ENCODE measurements at regions not wholly inside any gene's neighbourhood (a gene's known extent, or its start where the extent isn't known, plus 50 kb on each side); places are given as distances from the start of the nearest gene placed in this dataset.

DNA sequence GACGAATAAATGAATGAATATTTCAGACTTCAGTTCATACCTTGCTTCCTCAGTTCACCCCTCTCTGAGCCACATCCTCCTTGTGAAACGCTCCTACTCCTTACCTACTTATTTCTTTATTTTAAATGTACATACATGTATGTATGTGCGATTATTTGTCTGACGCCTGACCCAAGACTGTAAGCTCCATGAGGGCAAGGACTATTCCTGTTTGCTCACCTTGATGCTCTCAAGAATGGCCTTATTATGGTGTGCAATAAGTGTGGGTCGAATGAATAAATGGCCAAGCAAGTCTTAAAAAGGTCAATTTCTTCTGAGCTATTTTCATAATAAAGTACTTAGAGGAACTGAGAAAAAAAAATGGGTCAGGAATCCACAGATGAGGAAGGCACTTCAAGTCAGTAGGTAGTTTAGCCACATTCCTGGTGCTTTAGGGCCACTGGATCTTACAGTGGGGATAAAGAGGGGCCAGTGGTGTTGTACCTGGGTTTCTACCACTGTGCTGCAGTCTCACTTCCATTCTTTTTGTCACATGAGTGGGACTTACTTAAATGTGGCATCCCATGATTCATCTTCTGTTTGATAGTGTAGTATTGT, 74.7 kb downstream of the SDC1 start:
- TF ChIP-seq, protein P1, sequence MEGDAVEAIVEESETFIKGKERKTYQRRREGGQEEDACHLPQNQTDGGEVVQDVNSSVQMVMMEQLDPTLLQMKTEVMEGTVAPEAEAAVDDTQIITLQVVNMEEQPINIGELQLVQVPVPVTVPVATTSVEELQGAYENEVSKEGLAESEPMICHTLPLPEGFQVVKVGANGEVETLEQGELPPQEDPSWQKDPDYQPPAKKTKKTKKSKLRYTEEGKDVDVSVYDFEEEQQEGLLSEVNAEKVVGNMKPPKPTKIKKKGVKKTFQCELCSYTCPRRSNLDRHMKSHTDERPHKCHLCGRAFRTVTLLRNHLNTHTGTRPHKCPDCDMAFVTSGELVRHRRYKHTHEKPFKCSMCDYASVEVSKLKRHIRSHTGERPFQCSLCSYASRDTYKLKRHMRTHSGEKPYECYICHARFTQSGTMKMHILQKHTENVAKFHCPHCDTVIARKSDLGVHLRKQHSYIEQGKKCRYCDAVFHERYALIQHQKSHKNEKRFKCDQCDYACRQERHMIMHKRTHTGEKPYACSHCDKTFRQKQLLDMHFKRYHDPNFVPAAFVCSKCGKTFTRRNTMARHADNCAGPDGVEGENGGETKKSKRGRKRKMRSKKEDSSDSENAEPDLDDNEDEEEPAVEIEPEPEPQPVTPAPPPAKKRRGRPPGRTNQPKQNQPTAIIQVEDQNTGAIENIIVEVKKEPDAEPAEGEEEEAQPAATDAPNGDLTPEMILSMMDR (IDR thresholded peaks at IDR 0.05), result no peak
- no peaks in the 10 kb centered on the region for H3K36me3 ChIP-seq
- H3K4me3 ChIP-seq, result no peak overlapping the region
- H3K27me3 ChIP-seq, result no peaks in the 10 kb centered on the region
- no peaks in the 10 kb centered on the region for H3K9me3 ChIP-seq
- DNase-seq, result no peak
- H3K9ac ChIP-seq (ENCODE audit: low read depth in 2 of 2, low read length in 2 of 2), result no peak overlapping the region
- no peak overlapping the region for H3K27ac ChIP-seq
- no peaks in the 10 kb centered on the region for H3K4me1 ChIP-seq
- intact Hi-C loops (cut with DNase I), result no loop called here

DNA sequence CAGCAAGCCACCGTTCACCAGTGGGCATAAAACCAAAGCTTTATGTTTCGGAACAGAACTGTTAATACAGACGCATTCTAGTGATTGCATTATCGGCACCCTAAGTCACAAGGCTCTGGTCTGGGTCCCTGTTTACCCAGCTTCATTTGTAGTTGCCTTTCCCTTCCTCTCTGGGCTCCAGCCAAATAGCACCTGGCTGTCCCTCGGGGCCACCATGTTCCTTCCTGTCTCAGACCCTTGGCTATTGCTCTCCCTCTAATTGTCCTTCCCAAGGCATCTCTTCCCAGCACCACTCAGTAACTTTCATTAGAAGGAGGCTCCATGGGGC, 75.3 kb downstream of the SDC1 start:
- Histone ChIP-seq H3K27ac (no peak overlapping the region), H3K27me3 (no peaks in the 10 kb centered on the region)

DNA sequence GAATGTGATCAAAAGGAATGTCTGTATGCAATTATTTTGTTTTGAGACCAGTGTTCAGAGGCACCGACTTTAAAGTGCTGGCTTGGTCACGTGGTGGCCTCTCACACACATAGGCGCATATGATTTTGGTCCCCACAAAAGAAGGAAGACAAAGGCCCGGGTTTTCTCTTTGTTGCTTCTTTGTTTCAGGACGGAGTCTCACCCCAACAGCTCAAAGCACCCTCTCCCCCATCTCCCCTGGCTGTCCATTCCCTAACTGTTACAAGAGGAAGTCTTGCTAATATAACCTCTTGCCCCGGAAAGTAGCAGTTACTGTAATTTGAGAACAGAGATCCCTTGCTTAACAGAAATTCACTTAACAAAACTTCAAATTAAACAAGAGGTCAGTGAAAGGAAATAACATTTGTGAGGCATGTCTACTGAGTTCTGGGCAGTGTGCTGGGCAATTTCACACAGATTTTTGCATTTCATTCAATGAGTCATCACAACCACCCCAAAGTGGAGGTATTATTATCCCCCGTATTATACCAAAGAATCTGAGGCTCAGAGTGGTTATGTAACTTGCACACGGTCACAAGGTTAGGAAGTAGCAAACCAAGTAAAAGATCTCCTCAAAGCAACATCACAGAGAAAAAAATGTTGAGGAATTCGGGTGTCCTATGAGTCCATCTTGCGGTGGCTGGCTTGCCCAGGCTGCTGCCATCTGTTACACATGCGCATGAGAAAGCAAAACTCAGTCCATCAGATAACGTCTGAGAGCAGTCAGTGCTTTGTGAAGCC, 75.8 kb downstream of the SDC1 start:
- TF ChIP-seq, protein P1 (IDR thresholded peaks at IDR 0.05), result no peak
- no peaks in the 10 kb centered on the region for H3K27me3 ChIP-seq
- no peak overlapping the region for H3K27ac ChIP-seq
- H3K4me3 ChIP-seq, result no peak overlapping the region
- H3K9ac ChIP-seq (ENCODE audit: low read depth in 2 of 2, low read length in 2 of 2), result no peak overlapping the region
- H3K36me3 ChIP-seq, result no peaks in the 10 kb centered on the region
- DNase-seq, result no peak
- no peaks in the 10 kb centered on the region for H3K9me3 ChIP-seq
- intact Hi-C loops (cut with DNase I), result no loop called here
- H3K4me1 ChIP-seq, result no peaks in the 10 kb centered on the region

More for the DNA sequence above, 75.3 kb downstream of the SDC1 start:
- Histone ChIP-seq H3K4me3 (no peak overlapping the region), H3K36me3 (no peaks in the 10 kb centered on the region), H3K4me1 (no peaks in the 10 kb centered on the region), H3K9me3 (no peaks in the 10 kb centered on the region), H3K9ac (ENCODE audit: low read depth in 2 of 2, low read length in 2 of 2) (no peak overlapping the region)
- no peak for DNase-seq
- TF ChIP-seq, protein P1 (IDR thresholded peaks at IDR 0.05), result no peak
- intact Hi-C loops (cut with DNase I), result no loop called here

DNA sequence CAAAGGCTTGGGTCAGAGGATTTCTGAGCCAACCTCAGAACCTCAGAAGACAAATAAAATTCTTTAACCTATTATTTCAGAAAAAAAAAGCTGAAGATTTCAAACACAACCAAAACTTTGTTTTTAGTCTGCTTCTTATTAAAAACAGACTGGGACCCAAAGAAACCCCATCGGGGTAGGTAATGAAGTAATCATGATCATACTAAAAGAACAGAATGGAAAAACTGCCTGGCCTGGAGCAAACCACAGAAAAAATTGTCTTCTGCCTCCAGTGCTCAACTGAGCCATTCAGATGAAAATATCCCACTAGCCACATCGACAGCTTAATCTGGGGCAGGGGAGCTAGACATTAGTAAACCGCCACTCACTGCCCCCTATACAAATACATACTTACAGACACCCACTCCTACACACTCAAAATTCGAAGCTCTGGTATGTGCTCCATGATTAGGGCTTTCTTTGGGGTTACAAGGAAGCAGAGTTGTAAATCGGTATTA, 76.5 kb downstream of the SDC1 start:
- no peaks in the 10 kb centered on the region for H3K9me3 ChIP-seq
- H3K27ac ChIP-seq, result no peak overlapping the region
- TF ChIP-seq, protein P1 (IDR thresholded peaks at IDR 0.05), result no peak
- DNase-seq, result no peak
- H3K27me3 ChIP-seq, result no peaks in the 10 kb centered on the region
- H3K9ac ChIP-seq (ENCODE audit: low read depth in 2 of 2, low read length in 2 of 2), result no peak overlapping the region
- H3K4me1 ChIP-seq, result no peaks in the 10 kb centered on the region
- intact Hi-C loops (cut with DNase I), result no loop called here
- H3K4me3 ChIP-seq, result no peak overlapping the region
- H3K36me3 ChIP-seq, result no peaks in the 10 kb centered on the region

DNA sequence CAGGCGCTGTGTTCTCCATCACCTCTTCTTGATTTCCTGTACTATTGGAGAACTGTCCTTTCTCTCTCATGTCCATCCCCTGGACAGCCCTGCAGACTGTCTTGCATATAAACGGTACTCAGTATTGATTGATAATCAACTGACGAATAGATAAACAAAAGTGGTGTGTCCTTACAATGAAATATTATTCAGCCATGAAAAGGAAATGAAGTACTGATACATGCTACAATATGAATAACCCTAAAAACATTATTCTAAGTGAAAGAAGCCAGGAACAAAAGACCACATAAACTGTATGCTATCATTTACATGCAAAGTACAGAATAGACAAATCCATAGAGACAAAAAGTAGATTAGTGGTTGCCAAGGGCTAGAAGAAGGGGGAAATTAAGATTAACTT, 77.6 kb downstream of the SDC1 start:
- TF ChIP-seq, protein P1 (IDR thresholded peaks at IDR 0.05), result no peak
- no peaks in the 10 kb centered on the region for H3K27me3 ChIP-seq

More for the DNA sequence above, 77.6 kb downstream of the SDC1 start:
- H3K9me3 ChIP-seq, result no peaks in the 10 kb centered on the region
- H3K9ac ChIP-seq (ENCODE audit: low read depth in 2 of 2, low read length in 2 of 2), result no peak overlapping the region
- H3K4me3 ChIP-seq, result no peak overlapping the region
- intact Hi-C loops (cut with DNase I), result no loop called here
- no peaks in the 10 kb centered on the region for H3K4me1 ChIP-seq
- no peak overlapping the region for H3K27ac ChIP-seq
- no peaks in the 10 kb centered on the region for H3K36me3 ChIP-seq
- DNase-seq, result no peak
